ENCODE measurements at regions not wholly inside any gene's neighbourhood (a gene's known extent, or its start where the extent isn't known, plus 50 kb on each side); places are given as distances from the start of the nearest gene placed in this dataset.

GRCh38 chr6:130749402-130749801, 77.8 kb upstream of the SMLR1 start:
- no peak for DNase-seq (ENCODE audit: low spot score)
- TF ChIP-seq, protein P1, sequence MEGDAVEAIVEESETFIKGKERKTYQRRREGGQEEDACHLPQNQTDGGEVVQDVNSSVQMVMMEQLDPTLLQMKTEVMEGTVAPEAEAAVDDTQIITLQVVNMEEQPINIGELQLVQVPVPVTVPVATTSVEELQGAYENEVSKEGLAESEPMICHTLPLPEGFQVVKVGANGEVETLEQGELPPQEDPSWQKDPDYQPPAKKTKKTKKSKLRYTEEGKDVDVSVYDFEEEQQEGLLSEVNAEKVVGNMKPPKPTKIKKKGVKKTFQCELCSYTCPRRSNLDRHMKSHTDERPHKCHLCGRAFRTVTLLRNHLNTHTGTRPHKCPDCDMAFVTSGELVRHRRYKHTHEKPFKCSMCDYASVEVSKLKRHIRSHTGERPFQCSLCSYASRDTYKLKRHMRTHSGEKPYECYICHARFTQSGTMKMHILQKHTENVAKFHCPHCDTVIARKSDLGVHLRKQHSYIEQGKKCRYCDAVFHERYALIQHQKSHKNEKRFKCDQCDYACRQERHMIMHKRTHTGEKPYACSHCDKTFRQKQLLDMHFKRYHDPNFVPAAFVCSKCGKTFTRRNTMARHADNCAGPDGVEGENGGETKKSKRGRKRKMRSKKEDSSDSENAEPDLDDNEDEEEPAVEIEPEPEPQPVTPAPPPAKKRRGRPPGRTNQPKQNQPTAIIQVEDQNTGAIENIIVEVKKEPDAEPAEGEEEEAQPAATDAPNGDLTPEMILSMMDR (IDR thresholded peaks at IDR 0.05), result no peak
- ATAC-seq (ENCODE audit: low FRiP score), result no peak

- TF ChIP-seq, protein P1 (IDR thresholded peaks at IDR 0.05), result no peak
- DNase-seq (ENCODE audit: low spot score) (no peak), ATAC-seq (ENCODE audit: low FRiP score) (no peak)
Measured at GRCh38 chr6:130752267-130752666, 74.9 kb upstream of the SMLR1 start.

DNA sequence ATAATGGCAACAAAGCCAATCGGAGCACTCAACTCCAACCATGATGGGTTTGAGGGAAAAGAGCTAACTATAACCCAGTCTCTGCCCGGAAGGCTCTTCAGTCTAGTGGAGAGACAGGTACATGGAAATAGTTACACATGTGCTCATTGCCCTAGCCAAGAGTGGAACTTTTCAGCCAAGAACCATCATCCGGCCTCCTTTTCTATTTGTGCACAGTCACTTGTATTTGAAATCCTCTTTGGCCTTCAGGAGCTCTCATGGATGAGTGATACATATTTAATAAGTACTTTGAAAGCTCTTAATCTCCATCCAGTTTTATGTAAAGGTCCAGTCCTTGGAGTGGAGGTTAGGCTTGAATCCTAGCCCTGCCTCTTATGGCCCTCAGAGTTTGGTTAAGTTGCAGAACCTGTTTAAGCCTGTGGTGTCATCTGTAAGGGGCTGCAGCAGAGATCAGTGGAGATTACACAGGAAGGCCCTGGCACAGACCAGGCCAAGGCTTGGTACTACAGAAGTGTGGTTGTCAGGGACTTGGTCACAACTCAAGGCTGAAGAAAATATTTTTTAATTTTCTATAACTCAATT, 72.3 kb upstream of the SMLR1 start:
- TF ChIP-seq, protein P1 (IDR thresholded peaks at IDR 0.05), result no peak
- DNase-seq (ENCODE audit: low spot score), result no peak
- no peak for ATAC-seq (ENCODE audit: low FRiP score)

DNA sequence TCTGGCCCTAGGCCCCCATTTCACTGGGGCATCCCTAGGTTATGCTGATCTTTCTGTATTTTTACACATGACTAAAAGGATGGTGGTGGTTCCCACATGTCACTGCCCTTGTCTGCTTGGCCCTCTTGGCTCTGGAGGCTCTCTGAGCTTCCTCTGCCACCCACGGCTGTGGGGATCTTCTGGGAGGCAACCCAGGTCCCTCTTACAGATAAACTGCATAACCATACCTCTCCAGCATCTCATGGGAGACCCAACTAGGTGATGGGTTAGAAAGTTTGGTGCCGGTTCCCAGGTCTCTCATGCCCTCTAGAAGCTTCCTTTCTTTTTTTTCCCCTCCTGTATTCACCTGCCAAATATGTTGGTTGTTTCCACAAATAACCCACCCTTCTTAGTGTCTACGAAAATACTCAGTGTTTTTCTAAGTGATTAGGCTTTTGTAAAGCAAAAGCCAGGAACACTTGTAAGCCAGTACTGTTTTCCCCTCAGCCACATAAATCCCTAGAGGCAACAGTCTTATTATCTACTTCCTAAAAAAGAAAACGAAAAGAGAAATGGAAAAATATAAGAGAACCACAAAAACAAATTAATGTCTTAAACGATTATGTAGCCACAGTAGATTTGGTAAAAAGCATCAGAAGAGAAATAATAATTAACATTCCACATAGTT, 71.7 kb upstream of the SMLR1 start:
- DNase-seq (ENCODE audit: low spot score), result no peak
- no peak for ATAC-seq (ENCODE audit: low FRiP score)
- TF ChIP-seq, protein P1 (IDR thresholded peaks at IDR 0.05), result no peak

DNA sequence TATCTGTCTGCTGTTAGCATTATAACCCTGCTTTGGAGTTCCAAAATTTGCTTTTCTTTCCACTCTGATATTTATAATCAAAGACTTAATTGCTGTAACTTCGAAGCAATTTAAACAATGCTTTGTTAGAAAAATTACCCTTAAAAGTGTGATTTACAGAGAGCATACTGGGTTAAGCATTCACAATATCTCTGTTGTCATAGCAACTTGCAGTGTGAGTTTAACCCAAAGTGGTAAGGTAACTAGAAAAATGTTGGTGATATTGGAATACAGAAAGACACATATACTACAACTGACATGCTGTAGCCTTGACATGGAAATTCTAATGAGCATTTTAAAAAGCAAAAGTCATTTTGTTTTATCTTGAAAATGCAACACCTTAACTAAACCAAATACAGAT, 70.4 kb upstream of the SMLR1 start:
- ATAC-seq (ENCODE audit: low FRiP score) (no peak), DNase-seq (ENCODE audit: low spot score) (no peak)
- TF ChIP-seq, protein P1 (IDR thresholded peaks at IDR 0.05), result no peak

DNA sequence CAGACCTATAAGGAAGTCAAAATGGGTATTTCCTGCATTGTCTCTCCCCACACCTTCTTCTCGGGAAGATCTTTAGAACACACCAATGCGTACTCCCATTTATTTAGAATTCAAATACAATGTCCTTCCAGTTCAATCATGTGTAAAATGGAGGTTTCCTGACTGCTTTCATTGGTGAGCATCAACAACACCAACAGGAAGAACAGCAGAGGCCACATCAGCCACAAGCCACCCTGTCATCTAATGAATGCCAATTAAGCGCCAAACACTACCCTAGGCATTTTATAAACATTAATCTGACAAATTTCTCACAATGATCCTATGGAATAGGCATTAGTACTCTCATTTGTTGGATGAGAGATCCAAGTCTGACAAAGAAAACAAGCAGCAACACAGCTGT, 68.4 kb upstream of the SMLR1 start:
- DNase-seq (ENCODE audit: low spot score) (no peak), ATAC-seq (ENCODE audit: low FRiP score) (no peak)
- TF ChIP-seq, protein P1 (IDR thresholded peaks at IDR 0.05), result no peak

DNA sequence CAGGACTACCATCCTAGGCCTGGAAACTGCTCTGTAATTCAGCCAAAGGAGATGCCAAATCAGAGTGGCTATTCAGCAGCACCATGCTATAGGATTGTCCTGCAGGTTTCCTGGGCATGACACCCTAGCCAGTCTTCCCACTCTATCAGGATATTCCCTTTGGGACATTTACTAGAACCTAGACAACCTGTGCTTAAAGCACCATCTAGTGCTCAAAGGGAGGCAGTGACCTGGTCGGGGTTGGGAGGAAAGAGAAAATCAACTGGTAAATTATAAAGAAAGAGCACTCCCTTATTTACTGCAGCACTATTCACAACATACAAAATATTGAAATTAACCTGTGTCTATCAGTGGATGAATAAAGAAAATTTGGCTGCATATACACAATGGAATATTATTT, 67.2 kb upstream of the SMLR1 start:
- TF ChIP-seq, protein P1 (IDR thresholded peaks at IDR 0.05), result no peak
- no peak for ATAC-seq (ENCODE audit: low FRiP score)
- DNase-seq (ENCODE audit: low spot score), result no peak

Measured in omental fat pad (tissue), 3 donors.